ENCODE measurements at regions not wholly inside any gene's neighbourhood (a gene's known extent, or its start where the extent isn't known, plus 50 kb on each side); places are given as distances from the start of the nearest gene placed in this dataset.

- no peak for DNase-seq
Observed at GRCh38 chr3:102605153-102605552, 170.3 kb downstream of the ZPLD1 start.

GRCh38 chr3:102608875-102609274 lies 174.1 kb downstream of the ZPLD1 start:
- DNase-seq = no peak

DNA sequence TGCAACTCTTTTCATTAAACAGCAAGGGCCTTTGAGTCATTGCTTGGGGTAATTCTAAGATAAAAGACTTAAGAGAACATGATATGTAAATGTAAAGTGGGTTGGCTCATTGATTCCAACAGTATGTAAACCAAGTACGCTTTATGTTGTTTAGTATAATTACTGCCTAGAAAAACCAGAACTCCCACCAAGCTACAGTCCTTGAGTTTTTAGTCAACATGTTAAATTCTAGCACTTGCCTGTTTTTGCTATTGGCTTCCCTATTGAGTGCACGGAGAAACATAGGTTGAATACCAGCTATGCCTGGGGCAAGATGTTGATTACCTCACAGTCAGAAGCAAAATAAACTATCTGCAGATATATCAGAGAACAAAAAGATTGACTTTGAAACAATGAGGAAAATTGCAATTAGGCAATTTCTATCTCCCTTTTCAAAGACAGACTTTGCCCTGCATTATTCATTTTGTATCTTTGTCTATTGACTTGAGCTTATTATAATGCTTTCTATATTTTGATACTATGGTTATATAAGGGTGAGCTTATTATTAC lies 179.3 kb downstream of the ZPLD1 start:
- no peak for DNase-seq

DNA sequence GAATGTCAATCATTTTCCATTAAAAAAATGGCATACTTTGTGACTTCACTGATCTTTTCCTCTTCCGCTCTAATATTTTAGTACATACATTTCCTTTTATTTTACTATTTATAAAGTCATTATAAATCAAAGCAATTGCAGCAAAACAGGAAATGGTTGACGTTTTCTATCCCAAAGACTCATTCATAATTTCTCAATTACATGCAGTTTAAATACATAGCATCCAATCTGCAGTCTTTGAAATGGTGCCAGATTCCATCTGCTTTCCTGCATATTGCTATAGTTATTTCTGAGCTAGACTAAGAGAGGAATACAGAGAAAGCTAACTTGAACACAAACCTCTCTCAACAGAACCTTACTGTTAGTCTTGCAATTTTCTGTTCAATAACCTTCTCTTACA lies 179.8 kb downstream of the ZPLD1 start:
- DNase-seq = no peak

GRCh38 chr3:102617381-102617780 lies 182.6 kb downstream of the ZPLD1 start:
- DNase-seq = no peak

GRCh38 chr3:102619361-102619760 lies 184.5 kb downstream of the ZPLD1 start:
- no peak for DNase-seq

- no peak for DNase-seq
Observed at GRCh38 chr3:102629943-102630342, 195.1 kb downstream of the ZPLD1 start.

GRCh38 chr3:102630531-102630930 lies 195.7 kb downstream of the ZPLD1 start:
- DNase-seq = no peak

DNA sequence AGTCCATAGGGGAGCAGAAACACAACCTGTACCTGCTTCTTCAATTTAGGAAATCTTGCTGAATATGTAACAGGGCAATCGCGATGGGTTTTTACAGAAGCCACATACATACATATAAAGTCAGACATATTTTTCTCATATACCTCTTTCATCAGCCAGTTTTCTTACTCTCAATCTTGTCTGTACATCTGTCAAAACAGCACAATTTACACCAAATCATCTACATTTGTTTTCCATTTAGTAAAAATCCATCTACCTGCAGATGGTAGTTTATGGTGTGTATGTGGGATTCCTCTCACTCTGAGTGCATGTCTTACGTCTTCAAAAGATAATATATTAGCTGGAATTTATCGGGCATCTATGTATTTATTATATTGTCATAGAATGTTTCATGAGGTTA lies 208.7 kb downstream of the ZPLD1 start:
- no peak for DNase-seq

DNA sequence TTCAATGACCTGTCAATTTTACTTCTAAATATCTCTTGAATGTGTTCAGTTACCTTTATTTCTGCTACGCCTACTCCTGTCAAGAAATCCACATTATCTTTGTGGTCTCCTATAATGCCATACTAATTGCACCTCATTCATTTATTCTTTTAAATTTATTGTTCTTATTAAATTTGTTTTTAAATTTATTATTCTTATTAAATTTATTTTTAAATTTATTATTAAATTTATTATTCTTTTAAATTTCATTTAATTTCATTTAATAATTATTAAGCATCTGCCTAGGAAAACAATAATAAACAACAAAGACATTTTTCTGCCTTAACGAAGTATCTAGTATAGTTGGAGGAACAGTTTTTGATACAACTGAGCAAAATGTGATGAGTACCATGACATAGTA lies 211.7 kb downstream of the ZPLD1 start:
- DNase-seq = no peak

DNA sequence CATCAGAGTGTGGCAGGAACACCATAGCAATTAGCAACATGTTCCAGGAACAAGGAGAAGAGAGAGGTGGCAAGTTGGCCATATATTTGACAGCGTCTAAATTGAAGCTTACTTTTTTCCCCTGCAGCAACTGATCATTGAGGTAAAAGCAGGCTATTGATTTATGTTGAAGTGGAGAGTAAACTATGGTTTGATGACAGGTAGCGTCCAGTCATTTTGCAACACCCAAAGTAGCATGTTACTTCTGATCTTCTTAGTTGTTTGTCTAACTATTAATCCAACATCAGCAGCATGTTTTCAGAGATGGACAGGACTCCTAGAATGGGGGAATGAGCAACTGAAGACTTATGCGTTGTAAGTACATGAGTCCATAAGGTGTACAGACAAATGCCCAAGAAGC lies 225.8 kb downstream of the ZPLD1 start:
- no peak for DNase-seq

- no peak for DNase-seq
Observed at GRCh38 chr3:102661707-102662497, 227.1 kb downstream of the ZPLD1 start.

GRCh38 chr3:102662498-102662772 lies 227.6 kb downstream of the ZPLD1 start:
- no peak for DNase-seq

- DNase-seq = no peak
Observed at GRCh38 chr3:102664126-102664525, 229.3 kb downstream of the ZPLD1 start.

GRCh38 chr3:102665183-102665582 lies 230.4 kb downstream of the ZPLD1 start:
- DNase-seq = no peak

DNA sequence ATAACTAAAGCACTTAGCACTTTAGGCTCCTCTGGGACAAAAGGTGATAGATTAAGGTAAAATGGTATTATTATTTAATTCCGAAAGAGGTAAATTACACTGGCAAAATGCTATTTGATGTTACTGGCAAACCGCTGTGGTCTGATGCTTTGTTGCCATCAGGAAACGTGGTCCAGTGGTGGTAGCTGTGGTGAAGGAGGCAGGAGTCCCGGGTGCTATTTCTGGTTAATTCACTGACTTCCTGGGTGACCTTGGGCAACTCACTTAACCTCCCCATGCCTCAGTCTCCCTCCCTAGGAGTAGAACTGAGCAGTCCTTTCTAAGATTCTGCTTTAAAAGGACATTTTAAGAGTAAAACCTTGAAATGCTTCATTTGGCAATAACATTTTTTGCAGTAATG lies 233.4 kb downstream of the ZPLD1 start:
- no peak for DNase-seq

DNA sequence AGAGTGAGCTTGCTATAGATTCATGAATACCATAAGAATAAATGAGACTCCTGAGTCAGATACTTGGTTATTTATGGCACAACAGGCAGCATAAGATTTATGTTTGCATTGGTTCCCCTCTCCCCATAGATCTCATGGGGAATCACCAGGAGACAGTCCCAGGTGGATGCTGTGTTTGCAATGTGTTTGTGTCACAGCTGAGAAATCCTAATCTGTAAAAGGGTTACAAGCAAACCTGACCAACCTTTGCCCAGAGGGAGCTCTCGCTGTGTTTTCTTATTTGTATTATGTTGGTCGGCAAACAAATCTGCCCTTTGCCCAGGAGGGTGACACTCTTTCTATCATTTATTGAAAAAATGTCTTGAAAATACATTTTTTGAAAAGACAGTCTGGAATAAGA lies 236.2 kb downstream of the ZPLD1 start:
- DNase-seq = no peak

- no peak for DNase-seq
Observed at GRCh38 chr3:102672305-102672704, 237.5 kb downstream of the ZPLD1 start.

DNA sequence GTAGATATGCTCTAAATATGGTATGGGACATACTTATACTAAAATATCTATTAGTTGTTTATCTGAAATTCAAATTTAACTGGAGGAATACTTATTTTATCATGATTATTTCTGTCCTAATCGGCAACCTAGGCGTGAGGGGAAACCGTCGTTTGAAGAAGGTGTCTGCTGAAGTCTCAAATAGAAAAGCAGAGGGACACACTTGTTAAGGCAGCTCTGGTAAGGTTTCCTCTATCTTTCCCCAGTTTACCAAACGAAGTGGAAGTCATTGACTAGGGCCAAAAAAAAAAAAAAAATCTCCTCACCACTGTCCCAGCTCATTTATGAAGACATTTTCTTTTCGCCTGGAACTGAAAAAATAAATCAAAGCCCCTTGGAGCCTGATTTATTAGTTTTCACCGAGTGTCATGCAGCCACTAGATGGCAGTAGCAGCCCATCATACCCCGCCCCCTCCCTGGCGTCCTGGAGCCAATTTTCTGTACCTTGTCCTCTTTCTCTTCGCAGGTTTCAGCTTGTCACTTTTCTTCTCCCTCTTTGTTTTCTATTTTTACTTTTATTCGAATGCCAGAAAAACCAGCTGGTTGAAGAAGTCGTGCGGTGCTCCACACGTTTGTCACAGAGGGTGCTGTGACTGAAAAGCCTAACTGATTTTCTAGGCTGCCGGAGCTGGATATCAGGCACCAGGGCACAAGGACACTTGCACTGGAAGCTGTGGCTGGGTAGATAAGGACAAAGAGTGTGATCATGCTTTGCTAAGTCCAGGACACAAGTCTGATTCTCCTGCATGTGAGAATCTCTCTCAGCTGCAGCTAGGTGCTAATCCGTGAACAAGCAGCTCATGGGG lies 238.7 kb downstream of the ZPLD1 start:
- peak; percentile 10 for DNase-seq

GRCh38 chr3:102674284-102674683 lies 239.5 kb downstream of the ZPLD1 start:
- DNase-seq = no peak

GRCh38 chr3:102676424-102676823 lies 241.6 kb downstream of the ZPLD1 start:
- DNase-seq = no peak

DNA sequence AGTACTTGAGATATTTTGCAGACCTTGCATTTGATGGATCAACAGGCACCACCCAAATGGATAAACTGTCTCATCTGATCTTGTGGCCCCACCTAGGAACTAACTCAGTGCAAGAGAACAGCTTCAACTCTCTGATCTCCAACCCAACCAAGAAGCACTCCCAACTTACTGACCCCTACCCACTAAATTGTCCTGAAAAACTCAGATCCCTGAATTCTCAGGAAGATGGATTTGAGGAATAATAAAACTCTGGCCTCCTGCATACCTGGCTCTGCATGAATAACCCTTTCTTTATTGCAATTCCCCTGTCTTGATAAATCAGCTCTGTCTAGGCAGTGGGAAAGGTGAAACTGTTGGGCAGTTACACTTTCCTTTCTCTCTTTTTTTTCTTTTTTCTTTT lies 247.9 kb downstream of the ZPLD1 start:
- DNase-seq = no peak

DNA sequence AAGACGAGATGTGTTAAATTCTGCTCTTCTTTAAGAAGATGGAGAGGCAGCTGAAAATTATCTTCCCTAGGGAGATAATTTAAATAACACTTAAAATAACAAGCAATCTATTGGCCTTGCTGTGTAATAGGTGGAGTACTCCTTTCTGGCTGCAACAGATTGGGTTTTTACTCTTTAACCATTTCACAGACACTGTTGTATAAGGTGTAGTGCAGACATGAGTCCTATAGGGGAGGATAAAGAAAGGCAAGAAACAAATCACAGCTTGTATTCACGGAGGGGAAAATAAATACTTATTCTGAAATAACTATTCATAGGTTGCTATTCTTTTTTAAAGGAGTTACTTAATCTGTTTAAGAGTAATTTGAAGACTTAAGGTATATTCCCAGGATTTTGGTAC lies 252.0 kb downstream of the ZPLD1 start:
- DNase-seq = no peak

DNA sequence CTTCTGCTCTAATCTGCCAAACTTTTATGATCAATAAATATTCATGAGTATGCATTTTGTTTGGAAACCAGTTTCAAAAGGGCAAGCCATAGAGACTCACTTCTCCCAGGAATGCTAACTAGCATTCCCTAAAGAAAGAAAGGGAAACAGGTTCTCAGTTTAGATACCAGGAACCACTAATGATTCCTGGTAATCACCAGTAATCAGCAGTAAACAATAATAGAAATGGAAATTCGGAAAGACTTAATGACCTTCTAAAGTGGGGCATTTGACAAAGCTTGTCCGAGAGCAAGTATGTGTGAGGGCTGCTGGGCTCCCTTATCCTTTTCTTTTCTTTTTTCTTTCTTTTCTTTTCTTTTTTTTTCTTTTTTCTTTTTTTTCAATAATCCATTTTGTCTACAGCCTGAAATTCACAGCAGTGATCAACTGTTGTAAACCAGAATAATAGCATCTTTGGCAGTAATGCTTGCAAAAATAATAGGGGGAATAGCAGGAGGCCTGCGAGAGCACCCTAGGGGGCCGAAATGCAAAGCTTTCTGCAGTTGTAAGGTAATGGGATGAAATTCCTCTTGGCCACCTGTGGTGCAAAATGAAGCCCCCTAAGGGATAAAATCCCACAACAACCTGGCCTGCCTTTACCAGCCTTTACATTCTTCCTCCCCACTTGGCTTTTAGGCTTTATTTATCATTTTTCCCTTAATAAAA lies 253.2 kb downstream of the ZPLD1 start:
- DNase-seq = no peak
